ENCODE measurements at regions not wholly inside any gene's neighbourhood (a gene's known extent, or its start where the extent isn't known, plus 50 kb on each side); places are given as distances from the start of the nearest gene placed in this dataset.
"Not testable (repeated sequence)": the region's sequence is repeated elsewhere in the genome, so short reads cannot be mapped to it uniquely, and the experiment has no call there.

GRCh38 chr1:187682112-187682511 is 853.4 kb downstream of the PLA2G4A start:
- no peak for DNase-seq (ENCODE audit: low read depth in 3 of 3, low spot score in 2 of 3)

- DNase-seq (ENCODE audit: low read depth in 3 of 3, low spot score in 2 of 3), result no peak
Observed at GRCh38 chr1:187685333-187685732, 856.6 kb downstream of the PLA2G4A start.

GRCh38 chr1:187689129-187689528 is 860.4 kb downstream of the PLA2G4A start:
- DNase-seq (ENCODE audit: low read depth in 3 of 3, low spot score in 2 of 3), result no peak

GRCh38 chr1:187691439-187691838 is 862.7 kb downstream of the PLA2G4A start:
- DNase-seq (ENCODE audit: low read depth in 3 of 3, low spot score in 2 of 3), result no peak

- no peak for DNase-seq (ENCODE audit: low read depth in 3 of 3, low spot score in 2 of 3)
Observed at GRCh38 chr1:187692799-187693198, 864.0 kb downstream of the PLA2G4A start.

- DNase-seq (ENCODE audit: low read depth in 3 of 3, low spot score in 2 of 3), result no peak
Observed at GRCh38 chr1:187696073-187696472, 867.3 kb downstream of the PLA2G4A start.

GRCh38 chr1:187703138-187704130 is 874.7 kb downstream of the PLA2G4A start:
- DNase-seq (ENCODE audit: low read depth in 3 of 3, low spot score in 2 of 3), result not testable (repeated sequence)

- no peak for DNase-seq (ENCODE audit: low read depth in 3 of 3, low spot score in 2 of 3)
Observed at GRCh38 chr1:187714470-187714869, 885.7 kb downstream of the PLA2G4A start.

- DNase-seq (ENCODE audit: low read depth in 3 of 3, low spot score in 2 of 3), result no peak
Observed at GRCh38 chr1:187715483-187715882, 886.7 kb downstream of the PLA2G4A start.

GRCh38 chr1:187716160-187716559 is 887.4 kb downstream of the PLA2G4A start:
- DNase-seq (ENCODE audit: low read depth in 3 of 3, low spot score in 2 of 3), result no peak

GRCh38 chr1:187718527-187718926 is 889.8 kb downstream of the PLA2G4A start:
- DNase-seq (ENCODE audit: low read depth in 3 of 3, low spot score in 2 of 3), result no peak

- DNase-seq (ENCODE audit: low read depth in 3 of 3, low spot score in 2 of 3), result no peak
Observed at GRCh38 chr1:187721216-187721615, 892.5 kb downstream of the PLA2G4A start.

GRCh38 chr1:187725216-187725615 is 896.5 kb downstream of the PLA2G4A start:
- no peak for DNase-seq (ENCODE audit: low read depth in 3 of 3, low spot score in 2 of 3)

- no peak for DNase-seq (ENCODE audit: low read depth in 3 of 3, low spot score in 2 of 3)
Observed at GRCh38 chr1:187733232-187733631, 904.5 kb downstream of the PLA2G4A start.

GRCh38 chr1:187734427-187734826 is 905.7 kb downstream of the PLA2G4A start:
- no peak for DNase-seq (ENCODE audit: low read depth in 3 of 3, low spot score in 2 of 3)

GRCh38 chr1:187744665-187745064 is 915.9 kb downstream of the PLA2G4A start:
- no peak for DNase-seq (ENCODE audit: low read depth in 3 of 3, low spot score in 2 of 3)

- DNase-seq (ENCODE audit: low read depth in 3 of 3, low spot score in 2 of 3), result no peak
Observed at GRCh38 chr1:187755536-187755935, 926.8 kb downstream of the PLA2G4A start.

GRCh38 chr1:187756684-187757083 is 927.9 kb downstream of the PLA2G4A start:
- DNase-seq (ENCODE audit: low read depth in 3 of 3, low spot score in 2 of 3), result not testable (repeated sequence)

GRCh38 chr1:187759825-187760333 is 931.1 kb downstream of the PLA2G4A start:
- no peak for DNase-seq (ENCODE audit: low read depth in 3 of 3, low spot score in 2 of 3)

- peak in 1 of 3 donors; percentile 8 for DNase-seq (ENCODE audit: low read depth in 3 of 3, low spot score in 2 of 3)
Observed at GRCh38 chr1:187762118-187762517, 933.4 kb downstream of the PLA2G4A start.

GRCh38 chr1:187763465-187763864 is 934.7 kb downstream of the PLA2G4A start:
- no peak for DNase-seq (ENCODE audit: low read depth in 3 of 3, low spot score in 2 of 3)

GRCh38 chr1:187763976-187764375 is 935.2 kb downstream of the PLA2G4A start:
- no peak for DNase-seq (ENCODE audit: low read depth in 3 of 3, low spot score in 2 of 3)
